GM18502 (cell line): ENCODE measurements at regions not wholly inside any gene's neighbourhood (a gene's known extent, or its start where the extent isn't known, plus 50 kb on each side); places are given as distances from the start of the nearest gene placed in this dataset.
"Not testable (repeated sequence)": the region's sequence is repeated elsewhere in the genome, so short reads cannot be mapped to it uniquely, and the experiment has no call there.

ENCODE experiments used
- ATAC-seq: cut with Tn5 transposase; IDR thresholded peaks from one replicate; pipeline ENCODE4 v1.9.1; 2021; ENCODE audit warnings: mild to moderate bottlenecking; ENCODE audit not compliant: unreplicated experiment, poor library complexity

GRCh38 chr14:71770431-71770830, 161.8 kb upstream of the RGS6 start:
- ATAC-seq, result no peak

DNA sequence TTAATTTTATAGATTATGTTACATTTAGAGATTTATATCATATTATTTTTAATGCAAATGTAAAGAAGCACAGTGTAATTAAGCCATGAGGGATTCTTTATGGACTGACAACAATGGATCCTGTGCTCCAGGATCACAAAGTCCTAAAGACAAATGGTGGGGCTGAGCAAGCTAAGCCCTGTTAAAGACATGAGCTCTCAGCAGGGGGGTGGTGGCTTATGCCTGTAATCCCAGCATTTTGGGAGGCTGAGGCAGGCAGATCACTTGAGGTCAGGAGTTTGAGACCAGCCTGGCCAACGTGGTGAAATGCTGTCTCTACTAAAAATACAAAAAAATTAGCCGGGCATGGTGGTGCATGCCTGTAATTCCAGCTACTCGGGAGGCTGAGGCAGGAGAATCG, 160.8 kb upstream of the RGS6 start:
- not testable (repeated sequence) for ATAC-seq

GRCh38 chr14:71771996-71772395, 160.2 kb upstream of the RGS6 start:
- ATAC-seq, result not testable (repeated sequence)

DNA sequence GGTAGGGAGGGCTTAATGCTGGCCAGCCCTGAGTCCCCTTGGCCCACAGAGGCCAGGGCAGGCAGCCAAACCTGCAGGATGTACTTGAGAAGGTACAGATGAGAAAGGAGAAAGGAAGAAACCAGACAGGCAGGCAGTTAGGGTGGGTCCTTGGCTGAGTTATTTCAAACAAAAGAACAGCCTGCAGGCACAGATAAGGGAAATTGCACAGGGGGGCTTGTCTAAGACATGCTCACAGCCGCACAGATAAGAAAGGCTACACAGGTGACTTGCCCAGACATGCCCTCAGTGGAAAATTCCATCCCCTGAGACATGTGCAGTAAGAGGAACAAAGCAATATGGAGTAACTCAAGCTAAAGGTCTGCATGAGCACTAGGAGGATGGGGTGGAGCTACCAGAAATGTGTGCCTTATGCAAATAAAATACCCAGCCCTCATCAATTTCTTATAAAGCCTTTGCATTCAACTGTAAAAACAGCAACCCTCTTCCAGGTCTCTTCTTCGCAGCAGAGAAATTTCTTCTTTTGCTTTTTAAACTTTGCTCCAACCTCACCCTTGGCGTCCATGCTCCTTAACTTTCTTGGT, 158.2 kb upstream of the RGS6 start:
- ATAC-seq, result no peak

GRCh38 chr14:71776471-71777360, 155.5 kb upstream of the RGS6 start:
- ATAC-seq, result no peak

DNA sequence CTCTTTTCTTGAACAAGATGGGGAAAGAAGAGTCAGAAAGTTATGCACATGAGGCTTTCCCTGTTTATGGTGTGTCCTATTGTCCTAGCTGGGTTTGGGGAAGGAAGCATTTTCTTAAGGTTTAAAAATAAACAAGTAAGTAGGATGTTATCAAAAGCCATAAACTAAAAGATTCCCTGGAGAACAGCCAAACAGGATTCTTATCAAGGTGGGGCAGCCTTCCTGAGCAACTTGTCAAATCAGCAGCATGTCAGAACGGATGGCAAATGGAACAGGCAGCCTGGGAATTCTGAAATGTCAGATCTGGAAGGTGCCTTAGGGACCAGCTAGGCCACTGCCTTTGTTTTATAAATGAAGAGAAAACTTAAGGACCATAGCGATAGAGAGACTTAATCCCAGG, 152.2 kb upstream of the RGS6 start:
- ATAC-seq, result no peak

DNA sequence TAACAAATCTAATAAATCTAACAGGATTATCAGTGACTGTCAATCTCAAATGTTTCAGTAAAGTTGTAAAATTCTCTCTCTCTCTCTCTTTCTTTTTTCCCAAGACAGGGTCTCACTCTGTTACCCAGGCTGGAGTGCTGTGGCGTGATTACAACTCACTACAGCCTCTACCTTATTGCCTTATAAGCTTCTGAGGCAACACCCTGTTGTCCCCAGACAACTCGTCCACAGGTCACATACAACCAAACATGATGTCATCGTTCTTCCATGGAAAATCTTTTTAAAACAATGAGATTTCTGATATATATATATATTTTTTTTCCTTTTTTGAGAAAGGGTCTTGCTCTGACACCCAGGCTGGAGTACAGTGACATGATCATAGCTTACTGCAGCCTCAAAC, 151.4 kb upstream of the RGS6 start:
- ATAC-seq, result no peak

DNA sequence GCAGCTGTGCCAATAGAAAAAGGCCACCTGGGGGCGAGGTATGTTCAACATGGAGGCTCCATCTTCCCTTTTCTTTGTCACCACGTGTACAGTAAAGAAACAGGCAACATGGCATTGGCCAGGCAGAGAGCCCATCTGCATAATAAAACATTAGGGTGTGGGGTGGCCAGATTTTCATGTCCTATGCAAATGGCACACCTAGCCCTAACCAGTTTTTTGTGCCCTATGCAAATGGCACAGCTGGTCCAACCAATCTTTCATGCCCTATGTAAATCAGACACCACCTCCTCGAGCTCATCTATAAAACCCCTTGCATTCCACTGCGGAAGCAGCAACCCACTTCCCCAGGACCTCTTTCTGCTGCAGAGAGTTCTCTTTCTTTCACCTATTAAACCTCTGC, 149.1 kb upstream of the RGS6 start:
- ATAC-seq, result no peak

DNA sequence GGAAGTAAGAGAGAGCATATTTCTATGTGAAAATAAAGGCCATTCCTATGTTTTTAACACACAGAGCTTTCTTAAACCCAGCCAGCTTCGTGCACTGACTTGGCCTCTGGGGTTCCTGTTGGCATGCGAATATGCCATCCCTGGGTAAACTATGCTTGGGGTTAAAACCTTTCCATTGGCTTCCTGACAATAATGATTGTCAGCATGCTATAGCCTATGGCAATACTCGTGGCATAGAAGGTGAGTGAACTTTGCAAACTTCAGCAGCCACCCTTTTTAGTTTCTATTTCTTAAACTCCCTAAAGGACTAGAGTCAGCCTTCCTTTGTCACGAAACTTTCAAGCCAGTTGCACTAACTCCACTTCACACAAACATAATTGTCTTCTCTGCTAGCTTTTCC, 148.4 kb upstream of the RGS6 start:
- ATAC-seq, result no peak

DNA sequence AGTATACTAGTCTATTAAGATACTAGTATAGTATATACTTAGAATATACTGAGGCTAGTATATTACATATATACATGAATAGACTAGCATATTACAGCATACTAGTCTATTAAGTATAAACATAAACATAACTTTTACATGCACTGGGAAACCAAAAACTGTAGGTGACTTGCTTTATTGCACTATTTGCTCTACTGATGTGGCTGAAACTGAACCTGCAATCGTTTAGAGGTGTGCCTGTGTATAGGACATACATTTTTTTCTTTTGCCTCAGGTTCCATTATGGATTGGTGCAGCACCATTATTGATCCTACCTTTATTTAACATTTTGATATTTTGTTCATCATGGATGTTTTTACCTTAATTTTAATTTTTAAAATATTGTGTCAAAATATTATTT, 143.2 kb upstream of the RGS6 start:
- ATAC-seq, result no peak

- ATAC-seq, result no peak
Observed at GRCh38 chr14:71799841-71800240, 132.4 kb upstream of the RGS6 start.

DNA sequence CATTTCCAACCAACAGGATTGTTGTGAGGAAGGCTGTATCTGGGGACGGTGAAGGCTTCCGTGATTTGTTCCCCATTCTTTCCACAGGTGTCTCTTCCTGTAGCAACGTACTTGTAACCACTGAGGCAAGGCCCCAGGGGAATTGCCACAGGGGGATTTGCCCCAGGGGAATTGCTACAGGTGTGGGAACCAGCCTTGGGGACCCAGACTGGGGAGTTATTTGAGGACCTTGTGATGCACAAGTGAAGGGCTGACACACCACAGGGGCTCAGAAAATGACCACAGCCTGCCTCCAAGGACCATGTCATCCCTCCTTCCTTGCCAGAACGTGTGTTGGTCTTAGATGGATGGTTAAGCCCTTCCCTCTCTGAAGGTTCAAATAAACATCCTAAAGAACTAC, 131.4 kb upstream of the RGS6 start:
- ATAC-seq, result no peak

- ATAC-seq, result no peak
Observed at GRCh38 chr14:71803539-71804260, 128.5 kb upstream of the RGS6 start.

- no peak for ATAC-seq
Observed at GRCh38 chr14:71804992-71805391, 127.2 kb upstream of the RGS6 start.

DNA sequence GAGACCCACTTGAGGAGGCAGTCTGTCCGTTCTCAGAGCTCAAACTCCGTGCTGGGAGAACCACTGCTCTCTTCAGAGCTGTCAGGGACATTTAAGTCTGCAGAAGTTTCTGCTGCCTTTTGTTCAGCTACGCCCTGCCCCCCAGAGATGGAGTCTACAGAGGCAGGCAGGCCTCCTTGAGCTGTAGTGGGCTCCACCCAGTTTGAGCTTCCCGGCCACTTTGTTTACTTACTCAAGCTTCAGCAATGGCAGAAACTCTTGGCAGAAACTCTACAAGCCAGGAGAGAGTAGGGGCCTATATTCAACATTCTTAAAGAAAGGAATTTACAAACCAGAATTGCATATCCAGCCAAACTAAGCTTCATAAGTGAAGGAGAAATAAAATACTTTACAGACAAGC, 125.2 kb upstream of the RGS6 start:
- not testable (repeated sequence) for ATAC-seq

DNA sequence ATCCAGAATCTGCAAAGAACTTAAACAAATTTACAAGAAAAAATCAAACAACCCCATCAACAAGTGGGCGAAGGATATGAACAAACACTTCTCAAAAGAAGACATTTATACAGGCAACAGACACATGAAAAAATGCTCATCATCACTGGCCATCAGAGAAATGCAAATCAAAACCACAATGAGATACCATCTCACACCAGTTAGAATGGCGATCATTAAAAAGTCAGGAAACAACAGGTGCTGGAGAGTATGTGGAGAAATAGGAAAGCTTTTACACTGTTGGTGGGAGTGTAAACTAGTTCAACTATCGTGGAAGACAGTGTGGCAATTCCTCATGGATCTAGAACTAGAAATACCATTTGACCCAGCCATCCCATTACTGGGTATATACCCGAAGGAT, 121.4 kb upstream of the RGS6 start:
- not testable (repeated sequence) for ATAC-seq

- no peak for ATAC-seq
Observed at GRCh38 chr14:71812693-71813092, 119.5 kb upstream of the RGS6 start.

DNA sequence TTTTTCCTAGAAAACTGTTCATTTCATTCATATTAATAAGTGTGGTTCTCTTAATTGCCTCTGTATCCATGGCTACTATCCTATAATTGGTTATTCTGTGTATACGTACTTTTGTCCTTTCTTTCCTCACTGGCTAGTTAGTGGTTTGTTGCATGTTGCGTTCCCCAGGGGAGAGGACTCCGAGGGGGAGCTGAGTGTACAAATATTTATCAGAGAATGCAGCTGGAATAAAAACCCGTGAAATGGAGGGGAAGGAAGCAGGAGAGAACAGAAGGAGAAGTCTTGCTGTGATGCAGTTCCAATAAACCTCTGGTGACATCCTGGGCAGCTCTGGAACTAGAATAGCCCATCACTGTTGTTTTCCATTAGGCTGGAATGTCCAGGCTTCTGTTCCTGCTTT, 117.1 kb upstream of the RGS6 start:
- ATAC-seq, result no peak

- ATAC-seq, result no peak
Observed at GRCh38 chr14:71824816-71825215, 107.4 kb upstream of the RGS6 start.

- no peak for ATAC-seq
Observed at GRCh38 chr14:71833476-71833875, 98.8 kb upstream of the RGS6 start.
